GM18519 (cell line): ENCODE measurements at regions not wholly inside any gene's neighbourhood (a gene's known extent, or its start where the extent isn't known, plus 50 kb on each side); places are given as distances from the start of the nearest gene placed in this dataset.
"Not testable (repeated sequence)": the region's sequence is repeated elsewhere in the genome, so short reads cannot be mapped to it uniquely, and the experiment has no call there.

Experiments used
- ATAC-seq: cut with Tn5 transposase; IDR thresholded peaks from one replicate; pipeline ENCODE4 v1.9.1; 2021; ENCODE audit warnings: mild to moderate bottlenecking, moderate library complexity; ENCODE audit not compliant: unreplicated experiment, low FRiP score

- no peak for ATAC-seq
These were observed 191.8 kb downstream of the C12orf75 start for GRCh38 chr12:105522166-105522825.

- ATAC-seq: no peak
These were observed 192.9 kb downstream of the C12orf75 start for GRCh38 chr12:105523164-105524057.

GRCh38 chr12:105524961-105525360, 194.5 kb downstream of the C12orf75 start:
- ATAC-seq: no peak

DNA sequence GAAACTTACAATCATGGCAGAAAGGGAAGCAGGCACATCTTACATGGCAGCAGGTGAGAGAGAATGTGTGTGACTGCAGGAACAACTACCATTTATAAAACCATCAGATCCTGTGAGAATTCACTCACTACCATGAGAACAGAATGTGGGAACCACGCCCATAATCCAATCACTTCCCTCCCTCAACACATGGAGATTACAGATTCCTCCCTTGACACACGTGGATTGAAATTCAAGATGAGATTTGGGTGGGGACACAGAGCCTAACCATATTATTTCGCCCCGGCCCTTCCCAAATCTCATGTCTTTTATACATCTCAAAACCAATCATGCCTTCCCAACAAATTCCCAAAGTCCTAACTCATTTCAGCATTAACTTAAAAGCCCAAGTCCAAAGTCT, 203.6 kb downstream of the C12orf75 start:
- no peak for ATAC-seq

DNA sequence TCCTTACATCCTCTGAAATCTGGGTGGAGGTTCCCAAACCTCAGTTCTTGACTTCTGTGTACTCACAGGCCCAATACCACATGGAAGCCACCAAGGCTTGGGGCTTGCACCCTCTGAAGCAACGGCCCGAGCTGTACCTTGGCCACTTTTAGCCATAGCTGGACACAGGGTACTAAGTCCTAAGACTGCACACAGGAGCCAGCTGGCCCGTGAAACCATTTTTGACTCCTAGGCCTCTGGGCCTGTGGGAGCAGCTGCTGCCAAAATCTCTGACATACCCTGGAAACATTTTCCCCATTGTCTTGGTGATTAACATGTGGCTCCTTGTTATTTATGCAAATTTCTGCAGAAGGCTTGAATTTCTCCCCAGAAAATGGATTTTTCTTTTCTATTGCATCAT, 204.5 kb downstream of the C12orf75 start:
- not testable (repeated sequence) for ATAC-seq

DNA sequence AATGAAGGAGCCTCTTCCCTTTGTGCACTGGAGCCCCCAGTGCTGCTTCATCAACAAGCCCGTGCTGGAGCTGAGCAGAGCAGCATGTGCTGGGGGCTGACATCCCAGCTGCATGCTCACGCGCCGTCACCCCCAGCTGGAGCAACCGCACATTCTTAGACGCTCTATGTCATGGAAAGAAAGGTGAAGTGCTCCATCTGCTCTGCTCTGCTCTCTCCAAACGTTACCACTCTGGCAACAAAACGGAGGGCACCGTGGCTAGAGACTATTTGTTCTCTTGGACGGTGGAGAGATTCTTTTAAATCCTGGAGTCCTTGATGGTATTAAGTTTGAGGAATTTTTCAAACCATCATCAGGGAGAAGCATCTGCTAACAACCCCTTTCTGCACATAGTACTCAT, 208.4 kb downstream of the C12orf75 start:
- ATAC-seq: no peak

GRCh38 chr12:105539735-105540134, 209.2 kb downstream of the C12orf75 start:
- no peak for ATAC-seq

DNA sequence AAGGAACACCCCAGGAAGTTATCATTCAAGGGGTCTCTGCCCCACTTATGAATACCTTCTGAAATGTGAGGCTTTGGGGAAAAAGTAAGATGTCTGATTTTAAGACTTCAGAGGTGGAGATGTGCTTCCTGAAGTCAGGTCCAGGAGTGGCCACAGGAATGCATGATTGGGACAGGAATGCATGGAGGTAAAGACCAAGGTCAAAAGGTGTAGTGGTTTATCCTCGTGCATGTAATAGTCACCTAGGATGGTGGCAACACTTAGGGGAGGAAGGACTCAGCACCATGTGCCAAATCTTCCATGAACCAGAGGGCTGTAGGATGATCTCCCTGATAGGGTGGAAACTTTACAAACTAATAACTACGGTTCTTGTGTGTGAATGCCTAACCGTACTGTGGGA, 217.3 kb downstream of the C12orf75 start:
- ATAC-seq: no peak

- ATAC-seq: no peak
These were observed 218.1 kb downstream of the C12orf75 start for GRCh38 chr12:105548626-105549025.

DNA sequence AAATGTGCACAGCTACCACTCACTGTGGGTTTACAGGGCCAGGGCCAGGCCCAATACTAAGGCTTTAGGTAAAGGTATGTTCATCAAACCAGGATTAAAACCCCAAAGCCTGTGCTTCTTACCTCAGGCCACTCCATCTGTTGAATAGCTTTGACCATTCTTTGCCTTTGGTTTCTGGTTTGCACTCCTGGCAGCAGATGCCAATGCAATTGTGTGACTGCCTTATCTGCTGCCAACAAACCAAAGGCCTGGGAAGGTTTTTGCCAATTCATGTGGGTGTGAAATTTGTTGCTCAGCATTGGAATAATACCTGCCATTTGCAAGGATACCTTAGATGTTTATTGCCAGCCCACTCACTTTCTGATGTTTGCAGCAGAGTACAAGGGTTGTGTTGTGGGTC, 221.6 kb downstream of the C12orf75 start:
- ATAC-seq: no peak

GRCh38 chr12:105554223-105554678, 223.8 kb downstream of the C12orf75 start:
- no peak for ATAC-seq

GRCh38 chr12:105554856-105555255, 224.4 kb downstream of the C12orf75 start:
- no peak for ATAC-seq

DNA sequence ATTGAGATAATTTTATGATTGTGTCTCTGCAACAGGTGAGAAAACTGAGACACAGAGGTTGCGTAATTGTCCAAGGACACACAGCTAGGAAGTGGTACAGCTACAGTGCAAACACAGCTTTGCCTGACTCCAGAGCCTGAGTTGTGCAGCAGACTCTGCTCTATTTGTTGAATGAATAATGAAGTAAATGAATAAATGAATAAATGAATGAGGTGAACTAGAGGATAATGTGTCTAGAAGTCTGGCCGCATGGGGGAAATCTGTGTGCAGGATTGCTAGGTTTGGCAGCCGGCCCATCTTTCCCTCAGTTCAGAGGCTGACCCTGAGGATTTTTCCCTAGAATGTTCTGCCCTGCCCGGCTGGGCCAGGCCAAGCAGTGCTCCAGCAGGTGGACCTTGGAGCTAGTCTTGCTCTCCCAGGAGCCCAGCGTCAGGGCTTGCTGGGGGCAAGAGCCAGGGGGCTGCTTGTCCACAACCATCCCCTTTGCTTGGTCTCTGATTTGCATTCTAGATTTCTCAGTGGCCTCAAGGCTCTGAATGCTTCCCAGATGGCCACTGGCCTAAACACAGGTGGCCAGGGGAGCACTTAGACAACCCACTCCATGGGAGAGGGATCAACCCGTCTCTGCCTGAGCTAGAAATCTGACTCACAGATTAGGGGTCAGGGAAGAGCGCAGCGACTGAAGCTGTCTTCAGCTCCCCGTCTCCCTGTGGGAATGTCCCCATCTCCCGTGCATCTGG, 225.2 kb downstream of the C12orf75 start:
- ATAC-seq: no peak

DNA sequence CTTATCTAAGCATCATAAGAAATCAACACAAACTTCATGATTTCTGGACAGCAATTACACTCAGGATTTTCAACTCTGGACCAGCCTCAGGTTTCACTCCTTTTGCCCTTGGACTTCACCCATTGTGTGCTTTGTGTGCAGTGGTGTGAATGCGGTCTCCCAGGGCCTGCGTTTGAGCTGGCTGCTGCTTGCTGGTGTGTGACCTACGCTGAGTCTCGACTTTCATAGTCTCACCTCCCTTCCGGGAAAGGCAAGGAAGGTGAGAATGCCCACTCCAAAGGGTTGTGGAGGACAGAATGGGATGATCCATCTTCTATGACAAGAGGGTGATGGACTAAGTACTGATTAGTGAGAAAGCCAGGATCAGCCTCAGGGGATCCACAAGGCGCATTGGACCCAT, 228.8 kb downstream of the C12orf75 start:
- no peak for ATAC-seq

DNA sequence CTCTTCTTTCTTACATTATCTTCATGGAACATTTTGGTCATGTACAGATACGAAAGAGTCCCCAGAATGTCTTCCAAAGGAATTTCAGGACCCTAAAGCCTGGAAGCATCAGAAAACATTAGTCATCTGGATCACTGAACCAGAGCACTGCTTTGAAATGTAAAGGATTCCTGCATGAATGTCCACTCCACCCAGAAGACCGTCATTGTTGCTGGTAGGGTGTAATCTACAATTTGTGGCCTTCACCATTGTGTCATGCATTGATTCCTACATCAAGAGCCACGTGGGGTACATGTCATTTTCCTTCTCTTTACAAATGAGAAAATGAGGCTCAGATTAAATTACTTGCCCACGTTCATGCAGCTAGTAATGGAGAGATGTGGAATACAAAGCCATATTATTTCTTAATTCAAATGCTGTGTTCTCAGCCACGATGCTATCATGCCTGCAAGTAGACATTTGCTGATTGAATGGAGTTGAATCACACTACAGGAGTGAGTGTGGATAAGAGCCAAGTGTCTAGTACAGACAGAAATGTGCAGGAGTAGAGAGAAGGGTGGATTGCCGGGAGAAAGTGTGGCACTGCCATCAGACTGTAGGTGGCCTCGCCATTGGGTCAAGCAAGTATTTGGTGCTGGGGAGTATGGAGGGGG, 231.2 kb downstream of the C12orf75 start:
- no peak for ATAC-seq

DNA sequence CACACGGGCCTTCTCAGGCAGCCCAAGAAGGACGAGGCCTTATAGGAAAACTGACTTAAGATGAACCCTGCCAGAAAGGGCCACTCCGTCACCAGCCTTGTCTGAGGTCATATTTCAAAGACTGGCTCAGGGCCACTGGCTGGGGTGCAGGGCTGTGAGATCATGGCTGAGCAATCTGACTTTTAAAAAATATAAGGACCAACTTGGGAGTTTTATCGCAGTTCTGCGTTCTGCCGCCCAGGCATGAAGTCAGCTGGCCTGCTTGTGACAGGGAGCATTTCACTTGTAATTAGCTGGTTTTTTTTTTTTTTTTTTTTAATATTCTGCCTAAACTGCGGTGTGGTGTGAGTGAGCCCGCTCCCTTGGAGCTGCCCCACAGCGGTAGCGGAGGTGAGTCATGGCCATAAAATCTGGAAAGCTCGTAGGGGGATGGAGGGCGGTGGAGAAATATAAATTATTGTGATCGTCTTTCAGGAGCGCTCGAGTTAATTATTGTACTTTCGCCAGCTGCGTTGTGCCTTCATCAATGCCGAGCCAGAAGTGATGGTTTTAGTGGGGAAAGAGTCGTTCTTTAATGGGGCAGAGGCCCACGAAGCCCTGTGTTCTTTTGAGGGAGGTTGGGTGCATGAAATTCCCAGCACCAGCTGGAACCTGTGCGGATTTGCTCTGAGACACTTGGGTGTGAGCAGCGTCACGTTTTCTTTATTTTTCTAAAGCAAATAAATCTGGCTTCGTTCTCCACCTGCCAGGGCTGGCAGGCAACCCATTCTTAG, 231.9 kb downstream of the C12orf75 start:
- ATAC-seq: no peak

DNA sequence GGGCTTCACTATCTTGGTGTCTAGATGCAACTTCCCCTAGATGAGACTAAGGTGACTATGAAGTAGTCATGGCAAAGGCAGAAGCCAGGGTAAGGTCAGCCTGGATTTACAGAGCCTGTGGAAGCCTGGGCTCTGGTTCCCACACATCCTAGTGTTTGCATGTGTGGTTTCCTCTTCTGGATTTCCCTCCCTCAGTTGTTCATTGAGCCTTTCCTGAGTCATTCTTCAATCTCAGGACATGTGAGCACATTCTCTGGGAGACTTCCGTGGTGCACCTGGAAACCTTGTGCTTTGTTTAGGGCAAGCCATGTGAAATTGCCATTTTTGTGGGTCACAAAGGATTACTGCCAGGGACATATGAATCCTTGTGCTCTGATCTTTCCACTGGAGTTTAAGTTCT, 236.6 kb downstream of the C12orf75 start:
- ATAC-seq: no peak

- ATAC-seq: no peak
These were observed 239.4 kb downstream of the C12orf75 start for GRCh38 chr12:105569886-105570285.

DNA sequence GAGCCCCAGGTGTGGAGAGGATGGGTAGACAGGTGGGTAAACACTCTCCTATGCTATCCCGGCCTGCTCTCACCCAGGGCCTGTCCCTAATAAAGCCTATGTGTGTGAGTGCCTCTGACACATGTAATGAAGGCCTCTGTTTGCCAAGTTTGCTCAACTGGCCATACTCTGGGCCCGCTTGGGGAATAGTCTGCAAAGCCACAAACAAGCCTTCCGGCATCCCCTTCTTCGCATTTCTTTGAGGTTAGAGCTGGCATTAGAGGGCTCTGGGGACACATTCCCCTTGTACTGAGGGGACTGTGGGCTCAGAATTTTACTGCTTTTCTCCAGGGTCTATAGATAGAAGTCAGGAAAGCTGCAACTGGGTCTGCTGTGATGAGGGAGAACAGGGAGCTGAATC, 240.5 kb downstream of the C12orf75 start:
- no peak for ATAC-seq

GRCh38 chr12:105573574-105573973, 243.1 kb downstream of the C12orf75 start:
- no peak for ATAC-seq
